OCI-LY7 (cell line): ENCODE measurements at regions not wholly inside any gene's neighbourhood (a gene's known extent, or its start where the extent isn't known, plus 50 kb on each side); places are given as distances from the start of the nearest gene placed in this dataset.

Experiments
- EZH2phosphoT487 ChIP-seq: fragments of 200-600 bp; sonication (generic); IDR thresholded peaks from 2 replicates; pipeline ENCODE4 v1.6.1; 2018; ENCODE audit warnings: low read depth, borderline replicate concordance, mild to moderate bottlenecking, mixed run types, antibody characterized with exemption, low read length, moderate library complexity, mixed read lengths
- TF ChIP-seq, protein P1 (sequence below): fragments of 200-600 bp; sonication (generic); conservative IDR thresholded peaks from 2 replicates; pipeline ENCODE4 v1.5.1; 2014; ENCODE audit warnings: mild to moderate bottlenecking, antibody characterized with exemption, low read length, moderate library complexity, mixed read lengths

DNA sequence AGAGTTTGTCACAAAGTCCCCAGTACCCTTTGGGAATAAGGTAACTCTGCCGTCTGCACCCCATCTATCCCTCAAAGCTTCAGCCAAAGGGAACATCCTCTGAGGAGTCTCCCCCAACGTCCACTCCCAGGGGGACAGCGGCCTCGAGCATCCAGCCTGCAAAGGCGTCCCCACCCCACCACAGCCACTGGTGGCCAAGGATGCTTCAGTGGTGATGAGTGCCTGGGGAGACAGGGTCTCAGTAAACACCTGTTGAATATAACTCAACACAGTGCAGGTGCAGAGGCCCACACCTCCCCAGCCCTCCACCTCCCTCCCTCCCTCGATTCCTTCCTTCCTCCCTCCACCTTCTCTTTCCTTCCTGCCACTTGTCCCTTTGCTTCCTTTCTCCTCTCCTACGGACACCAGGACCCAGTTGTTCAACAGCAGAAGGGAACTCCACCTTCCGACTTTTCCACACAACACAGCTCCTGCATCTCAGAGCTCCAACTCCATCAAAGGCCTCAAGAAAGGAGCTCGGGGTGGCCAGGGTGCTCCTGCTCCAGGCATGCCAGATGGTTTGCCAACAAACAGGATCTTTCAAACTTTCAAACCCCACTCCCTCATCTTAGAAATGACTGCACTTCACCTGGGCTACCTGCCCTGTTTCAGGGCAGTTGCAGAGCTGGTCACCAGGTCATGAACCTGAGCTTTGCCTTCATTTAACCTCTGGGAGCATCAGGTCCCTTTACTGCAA lies 87.8 kb upstream of the SNTG2 start:
- TF ChIP-seq, protein P1, sequence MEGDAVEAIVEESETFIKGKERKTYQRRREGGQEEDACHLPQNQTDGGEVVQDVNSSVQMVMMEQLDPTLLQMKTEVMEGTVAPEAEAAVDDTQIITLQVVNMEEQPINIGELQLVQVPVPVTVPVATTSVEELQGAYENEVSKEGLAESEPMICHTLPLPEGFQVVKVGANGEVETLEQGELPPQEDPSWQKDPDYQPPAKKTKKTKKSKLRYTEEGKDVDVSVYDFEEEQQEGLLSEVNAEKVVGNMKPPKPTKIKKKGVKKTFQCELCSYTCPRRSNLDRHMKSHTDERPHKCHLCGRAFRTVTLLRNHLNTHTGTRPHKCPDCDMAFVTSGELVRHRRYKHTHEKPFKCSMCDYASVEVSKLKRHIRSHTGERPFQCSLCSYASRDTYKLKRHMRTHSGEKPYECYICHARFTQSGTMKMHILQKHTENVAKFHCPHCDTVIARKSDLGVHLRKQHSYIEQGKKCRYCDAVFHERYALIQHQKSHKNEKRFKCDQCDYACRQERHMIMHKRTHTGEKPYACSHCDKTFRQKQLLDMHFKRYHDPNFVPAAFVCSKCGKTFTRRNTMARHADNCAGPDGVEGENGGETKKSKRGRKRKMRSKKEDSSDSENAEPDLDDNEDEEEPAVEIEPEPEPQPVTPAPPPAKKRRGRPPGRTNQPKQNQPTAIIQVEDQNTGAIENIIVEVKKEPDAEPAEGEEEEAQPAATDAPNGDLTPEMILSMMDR, result no peak
- TF ChIP-seq EZH2phosphoT487, result no peak
